Ecto neural progenitor cell (in vitro differentiated cells): ENCODE measurements at regions not wholly inside any gene's neighbourhood (a gene's known extent, or its start where the extent isn't known, plus 50 kb on each side); places are given as distances from the start of the nearest gene placed in this dataset.

ENCODE experiments used
- DNase-seq: peaks from one replicate; pipeline ENCODE4 v3.0.0-alpha.2; 2018; ENCODE audit warnings: low spot score

GRCh38 chr19:32176591-32176990 is 168.8 kb upstream of the ZNF507 start:
- DNase-seq: no peak

GRCh38 chr19:32177686-32178085 is 167.7 kb upstream of the ZNF507 start:
- DNase-seq: no peak

DNA sequence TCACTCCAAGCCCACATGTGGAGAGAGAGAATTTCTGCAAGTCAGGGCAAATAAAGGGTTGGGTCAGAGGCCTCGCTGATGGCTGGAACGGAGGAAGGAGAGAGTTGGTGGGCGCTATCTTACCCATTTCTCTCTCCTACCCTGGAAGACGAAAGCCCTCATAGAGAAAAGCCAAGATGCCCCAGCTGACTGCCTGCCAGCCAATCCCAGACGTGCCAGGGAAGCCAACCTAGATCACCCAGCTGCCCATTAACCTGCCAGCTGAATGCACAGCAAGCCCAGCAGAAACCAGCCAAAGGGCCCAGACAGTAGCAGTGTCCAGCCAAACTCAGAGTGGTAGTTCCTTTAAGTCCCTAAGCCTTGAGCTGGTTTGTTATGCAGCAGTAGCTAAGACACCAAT is 167.0 kb upstream of the ZNF507 start:
- DNase-seq: peak; percentile 21

DNA sequence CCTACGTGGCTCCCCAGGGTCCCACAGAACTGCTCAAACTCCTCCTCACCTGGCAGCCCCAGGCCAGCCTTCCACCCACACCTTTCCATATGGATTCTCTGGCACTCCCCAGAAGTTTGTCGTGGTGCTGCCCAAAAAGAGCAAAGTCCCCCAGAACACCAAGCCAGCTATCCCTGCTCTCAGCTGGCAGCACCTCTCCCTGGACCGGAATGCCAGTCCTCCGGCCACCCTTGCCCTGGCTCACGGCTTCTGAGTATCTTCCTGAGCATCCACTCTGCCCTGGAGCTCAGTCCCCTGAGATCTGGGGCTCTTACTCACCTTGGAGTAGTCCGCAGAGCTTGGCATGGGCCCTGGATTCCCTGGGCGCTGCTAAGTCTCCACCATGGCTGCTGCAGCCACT is 166.5 kb upstream of the ZNF507 start:
- peak; percentile 42 for DNase-seq

DNA sequence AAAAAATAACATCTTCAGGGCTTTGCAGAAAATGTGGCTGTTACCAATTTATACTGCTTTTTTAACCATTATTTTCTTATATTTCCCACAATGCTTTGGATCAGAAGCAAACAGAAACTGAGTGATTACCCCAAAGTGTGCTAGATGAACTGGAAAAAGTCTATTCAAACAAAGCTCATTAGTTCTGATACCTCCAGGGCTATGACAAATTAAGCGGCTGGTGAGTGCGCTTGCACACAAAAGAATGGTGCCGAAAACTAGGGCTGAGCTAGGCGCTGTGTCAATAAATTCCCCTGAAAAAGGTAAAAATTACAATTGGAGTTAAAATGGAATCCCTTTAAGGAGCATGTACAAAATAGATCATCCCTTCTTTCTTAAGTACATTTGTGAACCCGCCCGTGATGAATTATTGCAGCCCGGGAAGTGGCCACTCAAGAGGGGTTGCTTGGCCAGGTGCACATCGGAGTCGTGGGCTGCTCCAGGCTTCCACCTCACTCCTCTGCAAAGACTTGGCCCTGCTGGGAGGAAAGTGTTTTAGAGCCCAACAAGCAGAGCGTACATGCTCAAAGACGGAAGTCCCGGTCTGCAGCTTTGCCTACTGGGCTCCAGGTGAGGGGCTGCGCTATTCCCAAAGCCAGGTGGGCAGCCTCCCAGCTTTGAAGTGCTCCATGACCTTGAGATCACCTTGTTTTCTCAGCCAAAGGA is 164.0 kb upstream of the ZNF507 start:
- peak; percentile 34 for DNase-seq

- no peak for DNase-seq
Measured at GRCh38 chr19:32186542-32187330, 158.7 kb upstream of the ZNF507 start.

DNA sequence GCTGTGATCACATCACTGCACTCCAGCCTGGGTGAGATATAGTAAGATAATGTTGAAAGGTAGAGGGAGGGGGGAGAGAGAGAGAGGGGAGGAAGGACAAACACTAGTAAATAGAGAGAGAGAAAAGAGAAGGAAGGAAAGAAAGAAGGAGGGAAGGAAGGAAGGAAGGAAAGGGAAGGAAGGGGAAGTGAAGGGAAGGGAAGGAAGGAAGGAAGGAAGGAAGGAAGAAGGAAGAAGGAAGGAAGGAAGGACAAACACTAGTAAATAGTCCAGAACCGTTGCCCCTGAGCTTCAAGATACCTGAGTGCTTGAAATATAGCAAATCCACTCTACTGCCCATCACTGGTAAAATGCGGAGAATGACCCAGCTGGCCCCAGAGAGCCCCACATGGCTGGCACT is 156.5 kb upstream of the ZNF507 start:
- peak; percentile 4 for DNase-seq

- peak; percentile 16 for DNase-seq
Measured at GRCh38 chr19:32189956-32190706, 155.3 kb upstream of the ZNF507 start.

DNA sequence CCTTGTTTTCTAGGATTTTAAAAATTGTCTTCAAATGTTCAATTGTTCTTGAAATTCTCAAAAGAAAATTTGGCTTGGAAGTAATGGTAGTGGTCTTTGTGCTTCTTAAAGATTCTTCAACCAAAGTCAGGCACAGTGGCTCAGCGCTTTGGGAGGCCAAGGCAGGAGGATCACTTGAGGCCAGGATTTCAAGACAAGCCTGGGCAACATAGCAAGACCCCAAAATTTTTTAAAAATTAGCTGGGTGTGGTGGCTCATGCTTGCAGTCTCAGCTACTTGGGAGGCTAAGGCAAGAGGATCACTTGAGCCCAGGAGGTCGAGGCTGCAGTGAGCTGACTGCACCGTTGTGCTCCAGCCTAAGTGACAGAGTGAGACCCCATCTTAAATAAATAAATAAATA is 153.5 kb upstream of the ZNF507 start:
- no peak for DNase-seq

GRCh38 chr19:32195706-32196610 is 149.5 kb upstream of the ZNF507 start:
- DNase-seq: peak; percentile 13

DNA sequence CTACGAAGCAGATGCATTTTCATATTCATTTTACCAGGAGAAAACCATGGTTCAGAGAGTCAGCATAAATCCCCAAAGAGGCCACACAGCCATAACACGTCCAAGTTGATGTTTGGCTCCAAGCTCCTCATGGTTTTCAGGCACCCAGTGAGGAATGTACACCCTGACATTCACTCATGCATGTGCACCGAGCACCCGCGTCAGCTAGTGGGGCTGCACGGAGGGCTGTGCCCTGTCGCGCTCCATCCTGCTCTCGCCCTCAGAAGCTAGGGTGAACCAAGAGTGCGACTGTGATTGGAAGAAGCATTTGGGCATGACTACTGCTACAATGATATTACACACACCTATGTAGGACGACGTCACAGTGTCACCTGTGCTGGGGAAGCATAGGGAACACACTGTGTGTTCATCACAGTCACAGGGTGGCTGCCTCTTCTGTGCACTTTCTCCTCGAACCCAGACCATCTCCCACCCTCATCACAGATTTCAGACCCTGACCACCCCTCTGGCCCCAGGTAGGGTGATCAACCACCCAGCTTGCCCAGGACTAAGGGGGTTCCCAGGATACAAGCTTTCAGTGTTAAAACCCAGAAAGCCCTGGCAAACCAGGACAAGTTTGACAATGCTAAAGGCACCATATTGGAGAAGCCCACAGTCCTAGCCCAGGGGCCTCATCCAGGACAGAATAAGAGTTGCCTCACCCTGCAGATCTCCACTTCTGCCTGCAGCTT is 148.6 kb upstream of the ZNF507 start:
- peak; percentile 26 for DNase-seq

- DNase-seq: peak; percentile 20
Measured at GRCh38 chr19:32197896-32198882, 147.2 kb upstream of the ZNF507 start.

GRCh38 chr19:32199501-32200040 is 145.8 kb upstream of the ZNF507 start:
- peak; percentile 23 for DNase-seq

- DNase-seq: no peak
Measured at GRCh38 chr19:32200312-32201038, 144.9 kb upstream of the ZNF507 start.

DNA sequence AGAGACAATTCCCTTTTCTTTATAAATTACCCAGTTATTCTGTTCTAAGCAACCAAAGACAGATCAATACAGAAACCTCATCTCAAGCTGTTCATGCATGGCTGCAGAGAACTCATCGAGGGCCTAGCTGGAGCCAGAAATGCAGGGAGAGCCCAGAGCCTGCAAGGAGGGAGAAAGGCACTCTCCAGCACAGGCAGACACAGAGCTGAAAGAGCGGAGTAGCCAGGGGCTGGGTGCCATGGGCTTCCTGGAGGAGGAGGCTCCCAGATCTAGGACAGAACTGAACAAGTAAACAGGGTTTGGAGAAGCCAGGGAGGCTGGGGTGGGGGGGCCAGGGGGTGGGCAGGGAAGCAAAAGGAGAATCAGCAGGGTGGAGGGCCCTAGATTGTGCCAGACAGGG is 144.2 kb upstream of the ZNF507 start:
- no peak for DNase-seq

- DNase-seq: no peak
Measured at GRCh38 chr19:32201636-32202051, 143.8 kb upstream of the ZNF507 start.

GRCh38 chr19:32202244-32202643 is 143.2 kb upstream of the ZNF507 start:
- DNase-seq: no peak

DNA sequence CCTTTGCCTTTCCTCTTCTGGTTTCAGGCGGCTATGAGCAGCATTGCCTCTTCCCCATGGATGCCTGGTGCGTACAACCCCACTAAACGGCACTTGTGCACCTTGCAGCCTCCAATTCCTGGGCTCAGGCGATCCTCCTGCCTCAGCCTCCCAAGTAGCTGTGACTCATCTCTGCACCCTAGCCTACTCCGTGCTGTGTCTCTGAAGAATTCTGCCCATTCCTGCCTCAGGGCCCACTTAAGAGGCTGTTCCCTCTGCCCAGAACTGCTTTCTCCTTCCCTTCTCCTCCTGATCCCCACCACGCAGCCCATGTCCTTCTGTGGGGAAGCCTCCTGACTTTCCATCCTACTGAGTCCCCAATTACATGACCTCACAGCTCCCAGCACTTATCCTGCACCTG is 142.2 kb upstream of the ZNF507 start:
- DNase-seq: no peak

- no peak for DNase-seq
Measured at GRCh38 chr19:32206065-32206464, 139.3 kb upstream of the ZNF507 start.
